H1 (cell line): ENCODE measurements at regions not wholly inside any gene's neighbourhood (a gene's known extent, or its start where the extent isn't known, plus 50 kb on each side); places are given as distances from the start of the nearest gene placed in this dataset.

Source experiments
- CTCF ChIA-PET: fragments of 300-600 bp; sonication (Branson Sonifier 250); formaldehyde crosslinking; loops from one replicate; lab custom pipeline; 2021; ENCODE audit not compliant: partially characterized antibody; lab: Charles Lee
- POLR2A ChIA-PET: fragments of 300-600 bp; sonication (Branson Sonifier 250); formaldehyde crosslinking; loops from one replicate; lab custom pipeline; 2021; ENCODE audit warnings: inconsistent platforms; ENCODE audit not compliant: partially characterized antibody; lab: Charles Lee
- DNase-seq, 2 experiments: peaks; one replicate each; pipeline versions ENCODE4 v3.0.0 to v3.0.0-alpha.2; 2010 to 2022; ENCODE audit warnings: low spot score in 2 of 2, low read depth in 1 of 2, mixed read lengths in 1 of 2
- FAIRE-seq: peaks from 2 replicates; lab custom pipeline; 2011; peaks lifted over from hg19 to GRCh38; lab: Jason Lieb, UNC
- H2AFZ ChIP-seq: 2 replicates; pipeline ENCODE4 v1.8.1; 2012; ENCODE audit warnings: low read length, inconsistent platforms
- H2AK5ac ChIP-seq: 2 replicates; pipeline ENCODE4 v1.6.1; 2013; ENCODE audit warnings: low read depth, low read length
- H2BK120ac ChIP-seq: replicated peaks from 2 replicates; pipeline ENCODE3; 2013; ENCODE audit warnings: low read depth, low read length, inconsistent platforms
- H2BK12ac ChIP-seq: 2 replicates; pipeline ENCODE4 v1.6.1; 2013; ENCODE audit warnings: low read depth, low read length
- H2BK15ac ChIP-seq: 2 replicates; pipeline ENCODE4 v1.6.1; 2013; ENCODE audit warnings: low read length
- H2BK20ac ChIP-seq: 2 replicates; pipeline ENCODE4 v1.6.1; 2013; ENCODE audit warnings: low read length
- H2BK5ac ChIP-seq: 2 replicates; pipeline ENCODE4 v1.6.1; 2013; ENCODE audit warnings: low read depth, low read length
- H3K14ac ChIP-seq: 2 replicates; pipeline ENCODE4 v1.6.1; 2013; ENCODE audit warnings: inconsistent platforms; ENCODE audit not compliant: insufficient read length
- H3K18ac ChIP-seq: 2 replicates; pipeline ENCODE4 v1.6.1; 2013; ENCODE audit warnings: low read length; ENCODE audit errors: extremely low read depth
- H3K23ac ChIP-seq: 2 replicates; pipeline ENCODE4 v1.6.1; 2013; ENCODE audit warnings: inconsistent platforms; ENCODE audit not compliant: insufficient read length
- H3K23me2 ChIP-seq: 2 replicates; pipeline ENCODE4 v1.6.1; 2013; ENCODE audit warnings: low read depth, low read length
- H3K27ac ChIP-seq: 2 replicates; pipeline ENCODE4 v1.6.1; 2011; ENCODE audit warnings: low read depth, low read length, inconsistent platforms
- H3K27me3 ChIP-seq, 4 experiments: replicated peaks in 1 of 4; 1 replicate in 1 of 4; 2 replicates in 3 of 4; pipeline versions ENCODE4 v1.6.1 to v1.8.1; 2011 to 2013; ENCODE audit warnings: low read length in 3 of 4, mild to moderate bottlenecking in 3 of 4, inconsistent platforms in 2 of 4, mixed read lengths in 2 of 4, moderate library complexity in 1 of 4; ENCODE audit not compliant: control insufficient read depth in 3 of 4, insufficient read depth in 3 of 4; ENCODE audit errors: extremely low read depth in 1 of 4
- H3K36me3 ChIP-seq, 4 experiments: 2 replicates each; pipeline versions ENCODE4 v1.6.1 to v1.8.1; 2011 to 2013; ENCODE audit warnings: mild to moderate bottlenecking in 4 of 4, low read length in 3 of 4, moderate library complexity in 2 of 4, control low read depth in 1 of 4, inconsistent platforms in 1 of 4; ENCODE audit not compliant: insufficient read depth in 4 of 4, control insufficient read depth in 2 of 4
- H3K4ac ChIP-seq: replicated peaks from 2 replicates; pipeline ENCODE3; 2013; ENCODE audit warnings: low read length, low read depth, mixed read lengths, inconsistent platforms; ENCODE audit not compliant: insufficient read length
- H3K4me1 ChIP-seq, 4 experiments: replicated peaks in 1 of 4; 1 replicate in 1 of 4; 2 replicates in 3 of 4; pipeline versions ENCODE4 v1.6.1 to v1.8.1; 2011 to 2013; ENCODE audit warnings: low read length in 3 of 4, inconsistent platforms in 2 of 4, mixed read lengths in 1 of 4; ENCODE audit not compliant: insufficient read depth in 4 of 4, control insufficient read depth in 3 of 4
- H3K4me2 ChIP-seq, 2 experiments: 2 replicates each; pipeline versions ENCODE4 v1.6.1 to v1.8.1; 2011 to 2013; ENCODE audit warnings: low read depth in 2 of 2, low read length in 2 of 2, control low read depth in 1 of 2, inconsistent platforms in 1 of 2, mild to moderate bottlenecking in 1 of 2; ENCODE audit not compliant: insufficient read depth in 1 of 2
- H3K4me3 ChIP-seq, 4 experiments: fragments of 200-600, 300-600 bp in 1 of 4; sonication (generic), shearing (Covaris generic), sonication (Bioruptor Twin) in 1 of 4; 2 replicates each; pipeline versions ENCODE4 v1.5.1 to v1.8.1; 2011 to 2016; ENCODE audit warnings: low read length in 4 of 4, low read depth in 3 of 4, control low read depth in 2 of 4, inconsistent platforms in 2 of 4, mild to moderate bottlenecking in 2 of 4, mixed read lengths in 1 of 4, moderate library complexity in 1 of 4; ENCODE audit not compliant: insufficient read depth in 2 of 4; ENCODE audit errors: extremely low read depth in 1 of 4
- H3K56ac ChIP-seq: replicated peaks from 2 replicates; pipeline ENCODE3; 2013; ENCODE audit warnings: low read depth, mild to moderate bottlenecking, mixed read lengths, low read length, inconsistent platforms; ENCODE audit not compliant: insufficient read length
- H3K79me1 ChIP-seq: 2 replicates; pipeline ENCODE4 v1.6.1; 2013; ENCODE audit warnings: low read depth, low read length, control low read depth
- H3K79me2 ChIP-seq, 2 experiments: 2 replicates each; pipeline versions ENCODE4 v1.6.1 to v1.8.1; 2012 to 2013; ENCODE audit warnings: low read length in 2 of 2, mild to moderate bottlenecking in 2 of 2, inconsistent platforms in 1 of 2; ENCODE audit not compliant: insufficient read depth in 2 of 2, control insufficient read depth in 1 of 2
- H3K9ac ChIP-seq, 4 experiments: replicated peaks in 1 of 4; 1 replicate in 1 of 4; 2 replicates in 3 of 4; pipeline versions ENCODE4 v1.6.1 to v1.8.1; 2011 to 2013; ENCODE audit warnings: low read depth in 3 of 4, low read length in 3 of 4, control low read depth in 2 of 4, mild to moderate bottlenecking in 2 of 4, moderate library complexity in 2 of 4, inconsistent platforms in 1 of 4; ENCODE audit errors: extremely low read depth in 1 of 4
- H3K9me3 ChIP-seq, 2 experiments: 2 replicates each; pipeline versions ENCODE4 v1.6.1 to v1.8.1; 2012 to 2013; ENCODE audit warnings: mild to moderate bottlenecking in 2 of 2, moderate library complexity in 2 of 2, control low read depth in 1 of 2, inconsistent platforms in 1 of 2, low read depth in 1 of 2, low read length in 1 of 2, mixed read lengths in 1 of 2; ENCODE audit not compliant: insufficient read depth in 2 of 2
- H4K20me1 ChIP-seq, 2 experiments: replicated peaks in 1 of 2; 2 replicates each; pipeline versions ENCODE3 to v1.8.1; 2011 to 2013; ENCODE audit warnings: inconsistent platforms in 2 of 2, low read length in 2 of 2, mild to moderate bottlenecking in 1 of 2; ENCODE audit not compliant: insufficient read depth in 2 of 2, control insufficient read depth in 1 of 2
- H4K5ac ChIP-seq: 2 replicates; pipeline ENCODE4 v1.6.1; 2013; ENCODE audit warnings: low read length, low read depth, mixed read lengths, inconsistent platforms; ENCODE audit not compliant: insufficient read length
- H4K8ac ChIP-seq: 2 replicates; pipeline ENCODE4 v1.8.0; 2013; ENCODE audit warnings: mild to moderate bottlenecking, moderate library complexity, low read length, inconsistent platforms; ENCODE audit not compliant: insufficient read depth; ENCODE audit errors: extremely low read depth
- H4K91ac ChIP-seq: replicated peaks from 2 replicates; pipeline ENCODE3; 2013; ENCODE audit warnings: low read length, mixed read lengths, inconsistent platforms; ENCODE audit not compliant: insufficient read length
- BRCA1 ChIP-seq: IDR thresholded peaks from 2 replicates; pipeline ENCODE4 v1.6.1; 2012; ENCODE audit warnings: low read depth, low read length, improper control_type of control experiment
- CBX8 ChIP-seq: fragments of 300-800, 300-1000 bp; sonication (generic); IDR thresholded peaks from 2 replicates; pipeline ENCODE4 v1.7.1; 2016; ENCODE audit warnings: low read depth, low read length, borderline replicate concordance
- CEBPB ChIP-seq: IDR thresholded peaks from 2 replicates; pipeline ENCODE4 v1.6.1; 2012; ENCODE audit warnings: low read depth, low read length
- CHD2 ChIP-seq: IDR thresholded peaks from 2 replicates; pipeline ENCODE4 v1.6.1; 2012; ENCODE audit warnings: low read length, improper control_type of control experiment
- KDM4A ChIP-seq: IDR thresholded peaks from one replicate; pipeline ENCODE4 v1.7.1; 2012; ENCODE audit warnings: low read depth, mild to moderate bottlenecking, moderate library complexity, low read length, inconsistent platforms; ENCODE audit not compliant: severe bottlenecking
- POLR2AphosphoS5 ChIP-seq: IDR thresholded peaks from 2 replicates; pipeline ENCODE4 v1.6.1; 2011; ENCODE audit warnings: low read depth, low read length
- RAD21 ChIP-seq, 2 experiments: IDR thresholded peaks in 1 of 2; conservative IDR thresholded peaks in 1 of 2; 2 replicates each; pipeline ENCODE4 v1.6.1; 2011; ENCODE audit warnings: low read depth in 2 of 2, low read length in 2 of 2, improper control_type of control experiment in 1 of 2, inconsistent platforms in 1 of 2, mild to moderate bottlenecking in 1 of 2, moderate library complexity in 1 of 2
- RBBP5 ChIP-seq: IDR thresholded peaks from 2 replicates; pipeline ENCODE4 v1.7.1; 2012; ENCODE audit warnings: low read depth, mild to moderate bottlenecking, inconsistent platforms, low read length, moderate library complexity, borderline replicate concordance
- SIN3A ChIP-seq, 2 experiments: IDR thresholded peaks in 1 of 2; conservative IDR thresholded peaks in 1 of 2; 2 replicates each; pipeline ENCODE4 v1.6.1; 2011 to 2012; ENCODE audit warnings: low read length in 2 of 2, improper control_type of control experiment in 1 of 2, low read depth in 1 of 2, mild to moderate bottlenecking in 1 of 2
- WGBS, 2 experiments: shearing (Covaris generic) in 1 of 2; methylation state at CpG; one replicate each; pipeline versions ENCODE4 v1.1.6 to v1.1.7; 2013 to 2015; ENCODE audit warnings: low lambda C conversion rate in 2 of 2, mixed read lengths in 2 of 2, inconsistent platforms in 1 of 2, low coverage in 1 of 2, missing lambda C conversion rate in 1 of 2; ENCODE audit not compliant: insufficient replicate concordance in 2 of 2, insufficient coverage in 1 of 2, insufficient read length in 1 of 2; ENCODE audit errors: extremely low coverage in 1 of 2, missing lambda C conversion rate in 1 of 2; 5-methylcytosine and 5-hydroxymethylcytosine counted together
- TF ChIP-seq, protein P1 (sequence below): IDR thresholded peaks from 2 replicates; pipeline ENCODE4 v1.6.1; 2011; ENCODE audit warnings: low read length, improper control_type of control experiment

DNA sequence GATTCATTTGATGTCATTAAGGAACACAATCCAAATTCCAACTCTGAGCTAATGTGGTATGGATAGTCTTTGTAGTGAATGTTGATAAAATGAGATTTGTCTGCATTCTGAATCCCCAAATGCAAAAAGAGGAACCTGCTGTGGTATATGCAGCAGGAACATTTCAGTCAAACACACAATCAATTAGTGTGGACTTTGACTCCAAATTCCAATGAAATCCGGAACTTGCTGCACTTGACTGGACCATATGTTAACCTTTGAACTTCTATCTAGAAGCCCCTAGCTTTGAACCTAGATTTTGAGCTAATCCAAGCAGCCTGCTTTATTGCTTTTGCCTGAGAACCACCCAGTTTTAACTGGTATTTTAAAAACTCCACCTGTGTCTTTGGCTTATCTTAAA, 341.3 kb downstream of the SPRY2 start:
- Histone ChIP-seq H3K79me1 (no peaks in the 10 kb centered on the region), H2BK120ac (no peak overlapping the region), H3K4me1 (no peaks in the 10 kb centered on the region), H2AK5ac (no peak overlapping the region), H2BK5ac (no peak overlapping the region), H3K4ac (no peak overlapping the region), H3K23ac (no peak overlapping the region), H2BK15ac (no peak overlapping the region), H3K4me2 (no peak overlapping the region), H4K8ac (no peak overlapping the region), H3K56ac (no peak overlapping the region), H3K23me2 (no peaks in the 10 kb centered on the region), H3K18ac (no peak overlapping the region), H2AFZ (no peak overlapping the region), H3K27me3 (no peaks in the 10 kb centered on the region), H4K20me1 (no peaks in the 10 kb centered on the region), H3K9me3 (no peaks in the 10 kb centered on the region), H3K14ac (no peak overlapping the region), H3K27ac (no peak overlapping the region), H4K5ac (no peak overlapping the region), H3K79me2 (no peaks in the 10 kb centered on the region), H3K9ac (no peak overlapping the region), H3K4me3 (no peak overlapping the region), H2BK20ac (no peak overlapping the region), H3K36me3 (no peaks in the 10 kb centered on the region), H4K91ac (no peak overlapping the region), H2BK12ac (no peak overlapping the region)
- FAIRE-seq (no peak), DNase-seq (no peak)
- TF ChIP-seq RAD21 (IDR thresholded peaks at IDR 0.05 in 1 of 2, conservative IDR thresholded peaks at IDR 0.05 in 1 of 2; ENCODE audit: low read depth in 2 of 2, low read length in 2 of 2) (no peak), CHD2 (no peak), CBX8 (no peak), KDM4A (no peak), SIN3A (conservative IDR thresholded peaks at IDR 0.05 in 1 of 2, IDR thresholded peaks at IDR 0.05 in 1 of 2; ENCODE audit: low read depth in 1 of 2, low read length in 2 of 2) (no peak), POLR2AphosphoS5 (no peak), RBBP5 (no peak), CEBPB (no peak), BRCA1 (no peak)
- TF ChIP-seq, protein P1, sequence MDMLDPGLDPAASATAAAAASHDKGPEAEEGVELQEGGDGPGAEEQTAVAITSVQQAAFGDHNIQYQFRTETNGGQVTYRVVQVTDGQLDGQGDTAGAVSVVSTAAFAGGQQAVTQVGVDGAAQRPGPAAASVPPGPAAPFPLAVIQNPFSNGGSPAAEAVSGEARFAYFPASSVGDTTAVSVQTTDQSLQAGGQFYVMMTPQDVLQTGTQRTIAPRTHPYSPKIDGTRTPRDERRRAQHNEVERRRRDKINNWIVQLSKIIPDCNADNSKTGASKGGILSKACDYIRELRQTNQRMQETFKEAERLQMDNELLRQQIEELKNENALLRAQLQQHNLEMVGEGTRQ: no peak
- POLR2A ChIA-PET: interaction anchor here (0.6 kb wide), 1 partner anchor 535 kb away, joined by 5 read pairs; no protein-coding TSS in a partner anchor
- CTCF ChIA-PET: interaction anchor here (0.6 kb wide), 1 partner anchor 88 kb away, joined by 6 read pairs; no protein-coding TSS in a partner anchor
- WGBS, 2 experiments: 88% methylated on average over 1 of the region's 1 CpG; no CpG with 5 or more reads in 1 of the 2 experiments
